Lower leg skin (tissue), 4 donors: ENCODE measurements at regions not wholly inside any gene's neighbourhood (a gene's known extent, or its start where the extent isn't known, plus 50 kb on each side); places are given as distances from the start of the nearest gene placed in this dataset.
"Not testable (repeated sequence)": the region's sequence is repeated elsewhere in the genome, so short reads cannot be mapped to it uniquely, and the experiment has no call there.

Source experiments
- DNase-seq, 2 donors: peaks; one replicate each; pipeline ENCODE4 v3.0.0-alpha.2; 2019; ENCODE audit warnings: low spot score in 2 of 2
- H3K4me3 ChIP-seq: fragments of 200-600 bp; sonication (generic); 2 replicates; pipeline ENCODE4 v1.5.1; 2017; ENCODE audit warnings: mild to moderate bottlenecking, low read depth; ENCODE audit not compliant: poor library complexity, severe bottlenecking
- CTCF ChIP-seq, 3 donors: fragments of 450-650 bp; IDR thresholded peaks; one replicate each; pipeline ENCODE4 v1.5.1; 2016; ENCODE audit warnings: antibody characterized with exemption in 3 of 3, mild to moderate bottlenecking in 3 of 3, moderate library complexity in 2 of 3
- POLR2A ChIP-seq, 2 donors: fragments of 450-650 bp; IDR thresholded peaks; one replicate each; pipeline ENCODE4 v1.6.1; 2016 to 2017; ENCODE audit warnings: antibody characterized with exemption in 2 of 2, mild to moderate bottlenecking in 1 of 2, moderate library complexity in 1 of 2
- WGBS, 2 donors: methylation state at CpG; one replicate each; pipeline ENCODE4 v1.1.5; 2018; 5-methylcytosine and 5-hydroxymethylcytosine counted together
- intact Hi-C: fragments of 100-400 bp; cut with DNase I; formaldehyde crosslinking; loops from one replicate; pipeline ENCODE4 v1.15.0; 2023; ENCODE audit warnings: low total_unique reads

- no peak overlapping the region for H3K4me3 ChIP-seq
- TF ChIP-seq CTCF (IDR thresholded peaks at IDR 0.05): no peak
- TF ChIP-seq POLR2A (IDR thresholded peaks at IDR 0.05): no peak
- no peak for DNase-seq
- WGBS, 2 donors: 82 to 90% methylated on average over 2 of the region's 2 CpGs
- intact Hi-C loops: no loop called here
Measured at GRCh38 chr5:91598216-91598615, 215.1 kb upstream of the ARRDC3 start.

- no peak for TF ChIP-seq POLR2A (IDR thresholded peaks at IDR 0.05)
- TF ChIP-seq CTCF (IDR thresholded peaks at IDR 0.05): no peak
- H3K4me3 ChIP-seq: no peak overlapping the region
- intact Hi-C loops: no loop called here
- 86 to 87% methylated on average over 3 of the region's 3 CpGs for WGBS, 2 donors
- no peak for DNase-seq
Measured at GRCh38 chr5:91595424-91595823, 212.3 kb upstream of the ARRDC3 start.

- no peak overlapping the region for H3K4me3 ChIP-seq
- TF ChIP-seq CTCF (IDR thresholded peaks at IDR 0.05): no peak
- no peak for TF ChIP-seq POLR2A (IDR thresholded peaks at IDR 0.05)
- 22 to 24% methylated on average over 1 of the region's 1 CpG for WGBS, 2 donors
- DNase-seq: no peak
- intact Hi-C loops: no loop called here
Measured at GRCh38 chr5:91591076-91591475, 208.0 kb upstream of the ARRDC3 start.

- WGBS, 2 donors: 86 to 89% methylated on average over 2 of the region's 2 CpGs
- TF ChIP-seq CTCF (IDR thresholded peaks at IDR 0.05): no peak
- TF ChIP-seq POLR2A (IDR thresholded peaks at IDR 0.05): no peak
- no peak for DNase-seq
- intact Hi-C loops: no loop called here
- no peak overlapping the region for H3K4me3 ChIP-seq
Measured at GRCh38 chr5:91586232-91586631, 203.1 kb upstream of the ARRDC3 start.

- no peak overlapping the region for H3K4me3 ChIP-seq
- intact Hi-C loops: no loop called here
- DNase-seq: no peak
- 81 to 90% methylated on average over 2 of the region's 2 CpGs for WGBS, 2 donors
- TF ChIP-seq CTCF (IDR thresholded peaks at IDR 0.05): no peak
- TF ChIP-seq POLR2A (IDR thresholded peaks at IDR 0.05): no peak
Measured at GRCh38 chr5:91584352-91584751, 201.2 kb upstream of the ARRDC3 start.

GRCh38 chr5:91566012-91566411 is 182.9 kb upstream of the ARRDC3 start:
- DNase-seq, intact Hi-C loops, H3K4me3 ChIP-seq: not testable (repeated sequence)
- WGBS, 2 donors: 89 to 90% methylated on average over 2 of the region's 2 CpGs
